A549 (cell line): ENCODE measurements at regions not wholly inside any gene's neighbourhood (a gene's known extent, or its start where the extent isn't known, plus 50 kb on each side); places are given as distances from the start of the nearest gene placed in this dataset.

Source experiments
- ATAC-seq, 2 experiments: fragments of 200-7000 bp in 1 of 2; fragments of >200 bp in 1 of 2; cut with Nextera tagmentation in 1 of 2; cut with Tn5 transposase in 1 of 2; 3 replicates each; pipeline versions ENCODE4 v1.8.0 to v1.9.1; 2018 to 2020; ENCODE audit warnings: mild to moderate bottlenecking in 1 of 2, moderate library complexity in 1 of 2
- CTCF ChIA-PET: fragments of 300-600 bp; sonication (Branson Sonifier 250); formaldehyde crosslinking; extraction: SDS; loops from one replicate; lab custom pipeline; 2021; ENCODE audit warnings: antibody characterized with exemption, inconsistent platforms; lab: Yijun Ruan, JAX
- POLR2A ChIA-PET: fragments of 350-600 bp; formaldehyde crosslinking; extraction: SDS; loops from one replicate; lab custom pipeline; 2021; ENCODE audit warnings: antibody characterized with exemption, inconsistent platforms; lab: Yijun Ruan, JAX
- DNase-seq, 2 experiments: peaks; one replicate each; pipeline versions ENCODE4 v3.0.0 to v3.0.0-alpha.2; 2011 to 2016; ENCODE audit warnings: low read depth in 1 of 2, low spot score in 1 of 2
- FAIRE-seq: peaks from 2 replicates; lab custom pipeline; 2011; peaks lifted over from hg19 to GRCh38; lab: Jason Lieb, UNC
- H3K27ac ChIP-seq, 2 experiments: fragments of >200 bp; sonication (Bioruptor Twin); formaldehyde crosslinking; 3 replicates each; pipeline ENCODE4 v1.5.1; 2016 to 2017
- H3K4me1 ChIP-seq: fragments of >200 bp; sonication (Bioruptor Twin); formaldehyde crosslinking; 3 replicates; pipeline ENCODE4 v1.6.1; 2016
- H3K4me2 ChIP-seq: fragments of >200 bp; sonication (Bioruptor Twin); formaldehyde crosslinking; 3 replicates; pipeline ENCODE4 v1.6.1; 2016
- H3K4me3 ChIP-seq: fragments of >200 bp; sonication (Bioruptor Twin); formaldehyde crosslinking; 3 replicates; pipeline ENCODE4 v1.5.1; 2016
- H3K9me3 ChIP-seq: fragments of >200 bp; sonication (Bioruptor Twin); formaldehyde crosslinking; 3 replicates; pipeline ENCODE4 v1.6.1; 2016
- BCL3 ChIP-seq: fragments of >200 bp; sonication (Bioruptor Twin); formaldehyde crosslinking; IDR thresholded peaks from 3 replicates; pipeline ENCODE4 v1.6.1; 2016
- CBX8 ChIP-seq: fragments of 200-600 bp; sonication (generic); IDR thresholded peaks from 2 replicates; pipeline ENCODE4 v1.6.1; 2016
- EP300 ChIP-seq, 2 experiments: fragments of >200 bp; sonication (Bioruptor Twin); formaldehyde crosslinking; IDR thresholded peaks; 2 replicates in 1 of 2; 3 replicates in 1 of 2; pipeline ENCODE4 v1.6.1; 2016 to 2017
- FOSL2 ChIP-seq, 2 experiments: fragments of 450-650 bp in 1 of 2; fragments of >200 bp in 1 of 2; sonication (Bioruptor Twin) in 1 of 2; formaldehyde crosslinking; IDR thresholded peaks; 2 replicates each; pipeline versions ENCODE4 v1.5.0 to v1.6.1; 2016 to 2020; ENCODE audit warnings: mild to moderate bottlenecking in 1 of 2, moderate library complexity in 1 of 2
- HDAC2 ChIP-seq: fragments of 200-600 bp; sonication (generic); IDR thresholded peaks from 2 replicates; pipeline ENCODE4 v1.6.1; 2016
- HES2 ChIP-seq: fragments of >200 bp; sonication (Bioruptor Twin); formaldehyde crosslinking; IDR thresholded peaks from 2 replicates; pipeline ENCODE4 v1.6.1; 2016
- HEYL ChIP-seq: fragments of 250-450 bp; sonication (Bioruptor Pico); IDR thresholded peaks from 2 replicates; pipeline ENCODE4 v1.8.0; 2021; ENCODE audit warnings: mild to moderate bottlenecking, moderate library complexity
- JUN ChIP-seq, 2 experiments: fragments of >200 bp; sonication (Bioruptor Twin); formaldehyde crosslinking; IDR thresholded peaks; 2 replicates in 1 of 2; 3 replicates in 1 of 2; pipeline ENCODE4 v1.6.1; 2016 to 2017
- KDM5A ChIP-seq: fragments of 200-600 bp; sonication (generic); IDR thresholded peaks from 2 replicates; pipeline ENCODE4 v1.6.1; 2016; ENCODE audit warnings: antibody characterized with exemption, mild to moderate bottlenecking
- MAX ChIP-seq: IDR thresholded peaks from 2 replicates; pipeline ENCODE4 v1.6.1; 2012
- NPAS2 ChIP-seq: fragments of 250-450 bp; sonication (Bioruptor Pico); IDR thresholded peaks from 2 replicates; pipeline ENCODE4 v1.8.0; 2022; ENCODE audit warnings: mild to moderate bottlenecking, moderate library complexity, borderline replicate concordance
- POLR2A ChIP-seq: IDR thresholded peaks from 2 replicates; pipeline ENCODE4 v1.6.1; 2012; ENCODE audit warnings: mild to moderate bottlenecking, low read length
- POLR2AphosphoS2 ChIP-seq: conservative IDR thresholded peaks from 2 replicates; pipeline ENCODE4 v1.6.1; 2012; ENCODE audit warnings: low read length, improper control_type of control experiment, inconsistent platforms
- RAD21 ChIP-seq, 2 experiments: fragments of >200 bp in 1 of 2; sonication (Bioruptor Twin) in 1 of 2; formaldehyde crosslinking in 1 of 2; IDR thresholded peaks in 1 of 2; conservative IDR thresholded peaks in 1 of 2; 2 replicates in 1 of 2; 3 replicates in 1 of 2; pipeline ENCODE4 v1.6.1; 2012 to 2018; ENCODE audit warnings: inconsistent platforms in 1 of 2
- RFX5 ChIP-seq: fragments of 450-650 bp; IDR thresholded peaks from 2 replicates; pipeline ENCODE4 v1.7.1; 2014; ENCODE audit warnings: antibody characterized with exemption, mild to moderate bottlenecking, moderate library complexity
- SMC3 ChIP-seq: fragments of >200 bp; sonication (Bioruptor Twin); formaldehyde crosslinking; IDR thresholded peaks from 3 replicates; pipeline ENCODE4 v1.6.1; 2018; ENCODE audit warnings: inconsistent platforms
- SREBF2 ChIP-seq: fragments of 450-650 bp; IDR thresholded peaks from 2 replicates; pipeline ENCODE4 v1.6.1; 2014; ENCODE audit warnings: mild to moderate bottlenecking, moderate library complexity
- TP53 ChIP-seq: fragments of 250-450 bp; sonication (Bioruptor Pico); IDR thresholded peaks from 2 replicates; pipeline ENCODE4 v1.5.0; 2021; ENCODE audit warnings: mild to moderate bottlenecking, moderate library complexity
- ZC3H11A ChIP-seq: fragments of 450-650 bp; IDR thresholded peaks from 2 replicates; pipeline ENCODE4 v1.6.1; 2014; ENCODE audit warnings: antibody characterized with exemption, mild to moderate bottlenecking
- ZFP36 ChIP-seq: fragments of 450-650 bp; IDR thresholded peaks from 2 replicates; pipeline ENCODE4 v1.6.1; 2014; ENCODE audit warnings: borderline replicate concordance; ENCODE audit not compliant: partially characterized antibody
- ZSCAN20 ChIP-seq: fragments of 250-450 bp; sonication (Bioruptor Pico); IDR thresholded peaks from 2 replicates; pipeline ENCODE4 v1.8.0; 2022; ENCODE audit warnings: mild to moderate bottlenecking, moderate library complexity
- WGBS: methylation state at CpG from one replicate; pipeline ENCODE4 v1.1.6; 2017; ENCODE audit errors: missing lambda C conversion rate; 5-methylcytosine and 5-hydroxymethylcytosine counted together
- TF ChIP-seq, protein P1 (sequence below): fragments of 150-350 bp; IDR thresholded peaks from 2 replicates; pipeline ENCODE4 v1.6.1; 2014; ENCODE audit warnings: low read depth, mild to moderate bottlenecking, low read length
- TF ChIP-seq, protein P2 (sequence below): fragments of 200-600 bp; sonication (generic); IDR thresholded peaks from 2 replicates; pipeline ENCODE4 v1.6.1; 2016; ENCODE audit warnings: antibody characterized with exemption, mild to moderate bottlenecking, moderate library complexity

- ATAC-seq (no peak), DNase-seq (no peak), FAIRE-seq (no peak)
- H3K4me3 ChIP-seq, result no peak overlapping the region
- CTCF ChIA-PET, result interaction anchor here (1.6 kb wide), 1 partner anchor 14 kb away, joined by 4 read pairs; no protein-coding TSS in a partner anchor
- POLR2A ChIA-PET, result no interaction called here
- TF ChIP-seq MAX (no peak), ZSCAN20 (CRISPR knock-in tag) (no peak), BCL3 (no peak), JUN (IDR thresholded peaks at IDR 0.05) (no peak), HEYL (CRISPR knock-in tag) (no peak), HES2 (no peak), ZC3H11A (no peak)
- no peak overlapping the region for H3K27ac ChIP-seq
- H3K9me3 ChIP-seq, result peaks cover 11% of the 10 kb centered on the region; the same call in 2 of the 3 replicates
- 1% methylated on average over 2 of the region's 2 CpGs for WGBS
- no peaks in the 10 kb centered on the region for H3K4me1 ChIP-seq
- H3K4me2 ChIP-seq, result no peak overlapping the region
Measured at GRCh38 chr2:529852-530251, 147.4 kb downstream of the TMEM18 start.

- ChIA-PET CTCF (interaction anchor here (1.6 kb wide), 1 partner anchor 15 kb away, joined by 4 read pairs; no protein-coding TSS in a partner anchor), POLR2A (no interaction called here)
- WGBS, result 2% methylated on average over 2 of the region's 2 CpGs
- Histone ChIP-seq H3K4me3 (no peak overlapping the region), H3K4me2 (no peak overlapping the region), H3K9me3 (peaks cover 7% of the 10 kb centered on the region; the same call in 2 of the 3 replicates), H3K4me1 (no peaks in the 10 kb centered on the region), H3K27ac (no peak overlapping the region)
- TF ChIP-seq POLR2AphosphoS2 (no peak), TP53 (CRISPR knock-in tag) (no peak), RAD21 (conservative IDR thresholded peaks at IDR 0.05 in 1 of 2, IDR thresholded peaks at IDR 0.05 in 1 of 2) (peak in 1 of 2 experiments; percentile 46; a peak in 4 of 5 replicates), SMC3 (0 out of 3 replicates have a peak, but pooled peaks have one; percentile 25), KDM5A (no peak)
- FAIRE-seq (no peak), DNase-seq (peak in 1 of 2 experiments; percentile 40), ATAC-seq (no peak)
Measured at GRCh38 chr2:529424-529823, 147.8 kb downstream of the TMEM18 start.

DNA sequence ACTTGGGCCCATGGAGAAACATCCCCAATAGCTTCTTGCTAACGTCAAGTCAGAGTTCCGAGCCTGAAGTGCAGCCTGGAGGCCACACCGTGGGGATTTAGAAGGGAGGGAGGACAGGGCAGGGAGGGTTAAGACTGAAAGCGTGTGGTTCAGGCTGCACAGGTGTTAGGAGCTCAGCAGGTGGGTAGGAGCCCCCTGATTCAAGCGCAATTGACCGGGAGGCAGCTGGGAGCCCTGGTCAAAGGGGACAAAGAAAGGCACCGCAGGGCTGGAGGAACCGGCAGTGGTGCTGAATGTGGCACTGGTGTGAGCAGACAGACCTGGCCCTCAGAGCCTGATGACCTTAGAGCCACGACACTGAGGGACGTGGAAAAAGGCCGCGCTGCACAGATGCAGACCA is 149.6 kb downstream of the TMEM18 start:
- CTCF ChIA-PET, result no interaction called here
- FAIRE-seq (no peak), DNase-seq (no peak), ATAC-seq (no peak)
- no peak overlapping the region for H3K4me2 ChIP-seq
- POLR2A ChIA-PET, result no interaction called here
- TF ChIP-seq TP53 (CRISPR knock-in tag) (no peak), KDM5A (no peak), EP300 (IDR thresholded peaks at IDR 0.05) (no peak), CBX8 (no peak), FOSL2 (IDR thresholded peaks at IDR 0.05) (no peak), FOSL2 (CRISPR knock-in tag; IDR thresholded peaks at IDR 0.05) (no peak), ZFP36 (no peak), ZC3H11A (no peak), POLR2A (no peak), RFX5 (no peak), SREBF2 (no peak), NPAS2 (no peak), RAD21 (conservative IDR thresholded peaks at IDR 0.05 in 1 of 2, IDR thresholded peaks at IDR 0.05 in 1 of 2) (no peak), HDAC2 (no peak)
- TF ChIP-seq, protein P1, sequence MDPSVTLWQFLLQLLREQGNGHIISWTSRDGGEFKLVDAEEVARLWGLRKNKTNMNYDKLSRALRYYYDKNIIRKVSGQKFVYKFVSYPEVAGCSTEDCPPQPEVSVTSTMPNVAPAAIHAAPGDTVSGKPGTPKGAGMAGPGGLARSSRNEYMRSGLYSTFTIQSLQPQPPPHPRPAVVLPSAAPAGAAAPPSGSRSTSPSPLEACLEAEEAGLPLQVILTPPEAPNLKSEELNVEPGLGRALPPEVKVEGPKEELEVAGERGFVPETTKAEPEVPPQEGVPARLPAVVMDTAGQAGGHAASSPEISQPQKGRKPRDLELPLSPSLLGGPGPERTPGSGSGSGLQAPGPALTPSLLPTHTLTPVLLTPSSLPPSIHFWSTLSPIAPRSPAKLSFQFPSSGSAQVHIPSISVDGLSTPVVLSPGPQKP, result no peak
- TF ChIP-seq, protein P2, sequence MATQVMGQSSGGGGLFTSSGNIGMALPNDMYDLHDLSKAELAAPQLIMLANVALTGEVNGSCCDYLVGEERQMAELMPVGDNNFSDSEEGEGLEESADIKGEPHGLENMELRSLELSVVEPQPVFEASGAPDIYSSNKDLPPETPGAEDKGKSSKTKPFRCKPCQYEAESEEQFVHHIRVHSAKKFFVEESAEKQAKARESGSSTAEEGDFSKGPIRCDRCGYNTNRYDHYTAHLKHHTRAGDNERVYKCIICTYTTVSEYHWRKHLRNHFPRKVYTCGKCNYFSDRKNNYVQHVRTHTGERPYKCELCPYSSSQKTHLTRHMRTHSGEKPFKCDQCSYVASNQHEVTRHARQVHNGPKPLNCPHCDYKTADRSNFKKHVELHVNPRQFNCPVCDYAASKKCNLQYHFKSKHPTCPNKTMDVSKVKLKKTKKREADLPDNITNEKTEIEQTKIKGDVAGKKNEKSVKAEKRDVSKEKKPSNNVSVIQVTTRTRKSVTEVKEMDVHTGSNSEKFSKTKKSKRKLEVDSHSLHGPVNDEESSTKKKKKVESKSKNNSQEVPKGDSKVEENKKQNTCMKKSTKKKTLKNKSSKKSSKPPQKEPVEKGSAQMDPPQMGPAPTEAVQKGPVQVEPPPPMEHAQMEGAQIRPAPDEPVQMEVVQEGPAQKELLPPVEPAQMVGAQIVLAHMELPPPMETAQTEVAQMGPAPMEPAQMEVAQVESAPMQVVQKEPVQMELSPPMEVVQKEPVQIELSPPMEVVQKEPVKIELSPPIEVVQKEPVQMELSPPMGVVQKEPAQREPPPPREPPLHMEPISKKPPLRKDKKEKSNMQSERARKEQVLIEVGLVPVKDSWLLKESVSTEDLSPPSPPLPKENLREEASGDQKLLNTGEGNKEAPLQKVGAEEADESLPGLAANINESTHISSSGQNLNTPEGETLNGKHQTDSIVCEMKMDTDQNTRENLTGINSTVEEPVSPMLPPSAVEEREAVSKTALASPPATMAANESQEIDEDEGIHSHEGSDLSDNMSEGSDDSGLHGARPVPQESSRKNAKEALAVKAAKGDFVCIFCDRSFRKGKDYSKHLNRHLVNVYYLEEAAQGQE, result no peak
- peaks cover 7% of the 10 kb centered on the region; the same call in 2 of the 3 replicates for H3K9me3 ChIP-seq
- H3K27ac ChIP-seq, result no peak overlapping the region
- H3K4me1 ChIP-seq, result no peaks in the 10 kb centered on the region
- 55% methylated on average over 12 of the region's 12 CpGs for WGBS
- no peak overlapping the region for H3K4me3 ChIP-seq
